ENCODE measurements at regions not wholly inside any gene's neighbourhood (a gene's known extent, or its start where the extent isn't known, plus 50 kb on each side); places are given as distances from the start of the nearest gene placed in this dataset.

GRCh38 chr9:129340427-129341170, 162.5 kb upstream of the IER5L start:
- no peak for TF ChIP-seq CTCF (IDR thresholded peaks at IDR 0.05; ENCODE audit: low read length, missing control alignments)
- no peak overlapping the region for H3K4me3 ChIP-seq (replicated peaks; ENCODE audit: low read depth, low read length)
- DNase-seq (ENCODE audit: low read depth) = no peak

- DNase-seq (ENCODE audit: low read depth) = no peak
- H3K4me3 ChIP-seq (replicated peaks; ENCODE audit: low read depth, low read length) = no peak overlapping the region
- TF ChIP-seq CTCF (IDR thresholded peaks at IDR 0.05; ENCODE audit: low read length, missing control alignments) = no peak
Observed at GRCh38 chr9:129339539-129340157, 161.6 kb upstream of the IER5L start.

- peak; percentile 53 for DNase-seq (ENCODE audit: low read depth)
- no peak for TF ChIP-seq CTCF (IDR thresholded peaks at IDR 0.05; ENCODE audit: low read length, missing control alignments)
- H3K4me3 ChIP-seq (replicated peaks; ENCODE audit: low read depth, low read length) = no peak overlapping the region
Observed at GRCh38 chr9:129338724-129339430, 160.8 kb upstream of the IER5L start.

GRCh38 chr9:129337336-129338140, 159.5 kb upstream of the IER5L start:
- H3K4me3 ChIP-seq (replicated peaks; ENCODE audit: low read depth, low read length) = no peak overlapping the region
- no peak for TF ChIP-seq CTCF (IDR thresholded peaks at IDR 0.05; ENCODE audit: low read length, missing control alignments)

GRCh38 chr9:129336601-129337331, 158.7 kb upstream of the IER5L start:
- peak; percentile 69 for DNase-seq (ENCODE audit: low read depth)
- no peak for TF ChIP-seq CTCF (IDR thresholded peaks at IDR 0.05; ENCODE audit: low read length, missing control alignments)
- no peak overlapping the region for H3K4me3 ChIP-seq (replicated peaks; ENCODE audit: low read depth, low read length)

More at GRCh38 chr9:129337336-129338140, 159.5 kb upstream of the IER5L start:
- DNase-seq (ENCODE audit: low read depth) = no peak

GRCh38 chr9:129336130-129336528, 158.1 kb upstream of the IER5L start:
- H3K4me3 ChIP-seq (replicated peaks; ENCODE audit: low read depth, low read length) = no peak overlapping the region
- DNase-seq (ENCODE audit: low read depth) = peak; percentile 92
- TF ChIP-seq CTCF (IDR thresholded peaks at IDR 0.05; ENCODE audit: low read length, missing control alignments) = no peak
